Tibial artery (tissue), 4 donors: ENCODE measurements at regions not wholly inside any gene's neighbourhood (a gene's known extent, or its start where the extent isn't known, plus 50 kb on each side); places are given as distances from the start of the nearest gene placed in this dataset.

Experiments
- DNase-seq, 2 donors: peaks; one replicate each; pipeline ENCODE4 v3.0.0-alpha.2; 2019
- H3K27ac ChIP-seq, 2 donors: fragments of 200-600 bp; sonication (generic) in 1 of 2; 1 replicate in 1 of 2; 2 replicates in 1 of 2; pipeline ENCODE4 v1.5.1; 2018 to 2019; ENCODE audit warnings: mild to moderate bottlenecking in 1 of 2
- H3K27me3 ChIP-seq, 2 donors: fragments of 200-600 bp; sonication (generic) in 1 of 2; one replicate each; pipeline versions ENCODE4 v1.5.1 to v1.6.0; 2016 to 2019
- H3K36me3 ChIP-seq, 3 donors: fragments of 200-600 bp; sonication (generic) in 2 of 3; one replicate each; pipeline ENCODE4 v1.5.1; 2016 to 2019; ENCODE audit warnings: mild to moderate bottlenecking in 2 of 3
- H3K4me1 ChIP-seq, 4 donors: fragments of 200-600 bp; sonication (generic) in 2 of 4; 1 replicate in 3 of 4; 2 replicates in 1 of 4; pipeline ENCODE4 v1.5.1; 2016 to 2019
- H3K4me3 ChIP-seq, 2 donors: fragments of 200-600 bp; sonication (generic) in 1 of 2; 1 replicate in 1 of 2; 2 replicates in 1 of 2; pipeline ENCODE4 v1.5.1; 2018 to 2019; ENCODE audit warnings: mild to moderate bottlenecking in 2 of 2
- H3K9me3 ChIP-seq, 3 donors: fragments of 200-600 bp; sonication (generic) in 1 of 3; one replicate each; pipeline ENCODE4 v1.5.1; 2016 to 2019
- intact Hi-C: fragments of 100-400 bp; cut with DNase I; formaldehyde crosslinking; loops from one replicate; pipeline ENCODE4 v1.15.0; 2023; ENCODE audit warnings: low total_unique reads
- TF ChIP-seq, protein P1 (sequence below), 2 experiments: fragments of 200-600 bp in 1 of 2; fragments of 450-650 bp in 1 of 2; IDR thresholded peaks; one replicate each; pipeline ENCODE4 v1.5.1; 2017 to 2019; ENCODE audit warnings: antibody characterized with exemption in 2 of 2, mild to moderate bottlenecking in 1 of 2, moderate library complexity in 1 of 2

DNA sequence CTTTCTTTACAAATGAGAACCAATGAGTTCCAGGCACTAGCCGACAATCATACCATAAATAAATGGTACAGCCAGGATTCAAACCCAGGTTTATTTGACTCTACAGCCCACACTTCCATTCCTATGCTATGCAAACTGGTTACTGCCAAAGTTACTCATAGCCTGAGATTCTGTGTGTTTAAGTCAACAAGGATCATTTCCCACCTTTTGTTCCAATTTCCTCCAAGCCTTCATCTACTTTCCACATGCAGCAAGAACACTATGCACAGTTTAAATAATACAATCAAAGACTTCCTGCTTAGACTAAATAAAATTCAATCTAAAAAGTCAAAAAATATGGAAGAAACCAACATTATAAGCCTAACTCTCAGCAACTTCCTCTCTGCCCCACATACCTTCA, 59.2 kb upstream of the KLF12 start:
- DNase-seq: no peak
- Histone ChIP-seq H3K36me3 (no peaks in the 10 kb centered on the region), H3K9me3 (no peaks in the 10 kb centered on the region), H3K27ac (no peak overlapping the region), H3K4me3 (no peak overlapping the region), H3K4me1 (no peaks in the 10 kb centered on the region), H3K27me3 (no peaks in the 10 kb centered on the region)
- intact Hi-C loops: no loop called here
- TF ChIP-seq, protein P1, sequence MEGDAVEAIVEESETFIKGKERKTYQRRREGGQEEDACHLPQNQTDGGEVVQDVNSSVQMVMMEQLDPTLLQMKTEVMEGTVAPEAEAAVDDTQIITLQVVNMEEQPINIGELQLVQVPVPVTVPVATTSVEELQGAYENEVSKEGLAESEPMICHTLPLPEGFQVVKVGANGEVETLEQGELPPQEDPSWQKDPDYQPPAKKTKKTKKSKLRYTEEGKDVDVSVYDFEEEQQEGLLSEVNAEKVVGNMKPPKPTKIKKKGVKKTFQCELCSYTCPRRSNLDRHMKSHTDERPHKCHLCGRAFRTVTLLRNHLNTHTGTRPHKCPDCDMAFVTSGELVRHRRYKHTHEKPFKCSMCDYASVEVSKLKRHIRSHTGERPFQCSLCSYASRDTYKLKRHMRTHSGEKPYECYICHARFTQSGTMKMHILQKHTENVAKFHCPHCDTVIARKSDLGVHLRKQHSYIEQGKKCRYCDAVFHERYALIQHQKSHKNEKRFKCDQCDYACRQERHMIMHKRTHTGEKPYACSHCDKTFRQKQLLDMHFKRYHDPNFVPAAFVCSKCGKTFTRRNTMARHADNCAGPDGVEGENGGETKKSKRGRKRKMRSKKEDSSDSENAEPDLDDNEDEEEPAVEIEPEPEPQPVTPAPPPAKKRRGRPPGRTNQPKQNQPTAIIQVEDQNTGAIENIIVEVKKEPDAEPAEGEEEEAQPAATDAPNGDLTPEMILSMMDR (IDR thresholded peaks at IDR 0.05): no peak

DNA sequence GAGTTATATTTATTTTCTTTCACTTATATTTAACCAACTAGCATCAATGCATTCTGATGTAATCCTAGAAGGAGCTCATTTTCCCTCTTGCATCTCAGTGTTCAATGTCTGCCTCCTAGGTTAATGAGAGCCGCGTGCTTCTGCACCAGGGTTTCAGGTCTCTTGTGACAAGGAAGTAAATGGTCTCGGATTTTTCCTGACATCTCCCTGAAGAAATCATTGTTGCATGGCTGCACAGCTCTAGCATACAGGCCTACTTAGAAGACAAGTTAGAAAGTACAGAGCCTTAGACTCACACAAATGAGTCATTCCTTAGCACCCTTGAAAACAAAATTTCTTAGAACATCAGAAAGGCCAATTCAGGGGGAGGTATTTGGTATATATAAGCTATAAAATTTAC, 57.2 kb upstream of the KLF12 start:
- TF ChIP-seq, protein P1 (IDR thresholded peaks at IDR 0.05): no peak
- Histone ChIP-seq H3K9me3 (no peaks in the 10 kb centered on the region), H3K36me3 (no peaks in the 10 kb centered on the region), H3K27me3 (no peaks in the 10 kb centered on the region), H3K4me3 (no peak overlapping the region), H3K4me1 (no peaks in the 10 kb centered on the region), H3K27ac (no peak overlapping the region)
- intact Hi-C loops: no loop called here
- DNase-seq: no peak

DNA sequence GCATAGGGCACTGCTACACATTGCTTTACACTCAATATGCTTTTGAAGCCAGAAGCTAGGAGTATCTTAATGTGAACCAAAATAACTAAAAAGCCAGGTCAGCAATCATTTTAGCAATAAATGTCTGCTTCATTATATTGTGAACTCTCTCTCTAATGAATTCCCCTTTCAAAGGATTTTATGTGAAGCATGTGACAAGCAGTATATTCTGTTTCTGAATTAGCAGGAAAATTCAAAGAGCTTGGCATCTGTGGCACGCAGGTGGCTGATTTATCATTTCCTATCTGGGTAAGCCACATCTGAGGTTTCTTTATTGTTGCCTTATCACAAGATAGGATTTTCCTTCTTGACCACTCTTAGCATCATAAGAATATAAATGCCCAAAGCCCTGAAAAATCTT, 56.8 kb upstream of the KLF12 start:
- H3K36me3 ChIP-seq: no peaks in the 10 kb centered on the region
- H3K4me3 ChIP-seq: no peak overlapping the region
- TF ChIP-seq, protein P1 (IDR thresholded peaks at IDR 0.05): no peak
- intact Hi-C loops: no loop called here
- H3K4me1 ChIP-seq: no peaks in the 10 kb centered on the region
- no peak for DNase-seq
- H3K27ac ChIP-seq: no peak overlapping the region
- H3K27me3 ChIP-seq: no peaks in the 10 kb centered on the region
- no peaks in the 10 kb centered on the region for H3K9me3 ChIP-seq

DNA sequence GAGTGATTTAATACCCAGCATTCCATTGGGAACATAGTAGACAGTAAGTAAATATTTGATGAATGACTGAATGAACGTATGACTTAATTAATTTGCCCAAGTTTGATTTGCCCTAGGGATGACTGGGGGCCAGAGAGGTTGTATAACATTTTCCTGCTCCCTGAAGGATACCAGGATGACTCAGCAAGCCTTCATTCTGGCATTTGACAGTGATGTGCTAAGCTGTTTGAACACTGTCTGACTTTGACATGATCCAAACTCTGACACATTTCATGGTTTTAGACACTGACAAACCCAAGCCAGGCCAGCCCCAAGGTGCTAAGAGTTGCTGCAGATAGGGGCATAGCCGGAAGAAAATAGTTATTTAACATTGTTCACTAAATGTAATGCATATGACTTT, 53.4 kb upstream of the KLF12 start:
- DNase-seq: no peak
- Histone ChIP-seq H3K27ac (no peak overlapping the region), H3K36me3 (no peaks in the 10 kb centered on the region), H3K27me3 (no peaks in the 10 kb centered on the region), H3K4me1 (no peaks in the 10 kb centered on the region), H3K9me3 (no peaks in the 10 kb centered on the region), H3K4me3 (no peak overlapping the region)
- TF ChIP-seq, protein P1 (IDR thresholded peaks at IDR 0.05): no peak
- intact Hi-C loops: no loop called here

DNA sequence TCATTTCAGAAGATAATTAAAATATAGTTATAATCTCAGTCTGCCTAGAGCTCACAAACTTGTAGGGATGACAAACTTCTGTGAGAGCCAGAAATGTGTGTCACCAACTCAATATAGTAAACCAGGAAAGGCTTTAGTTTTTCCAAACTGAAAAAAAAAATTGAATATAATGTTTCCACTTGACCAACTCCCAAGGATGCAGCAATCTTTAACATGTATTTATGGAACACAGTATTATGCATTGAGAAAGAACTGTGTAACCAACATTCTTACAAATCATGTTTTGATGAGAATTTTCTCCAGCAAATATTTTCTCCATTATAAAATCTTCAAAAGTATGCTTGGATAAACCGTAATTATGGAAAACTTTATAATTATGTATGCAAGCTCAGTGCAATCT, 50.1 kb upstream of the KLF12 start:
- intact Hi-C loops: no loop called here
- no peaks in the 10 kb centered on the region for H3K9me3 ChIP-seq
- no peak for DNase-seq
- no peak overlapping the region for H3K4me3 ChIP-seq
- no peaks in the 10 kb centered on the region for H3K27me3 ChIP-seq
- no peak overlapping the region for H3K27ac ChIP-seq
- no peaks in the 10 kb centered on the region for H3K36me3 ChIP-seq
- TF ChIP-seq, protein P1 (IDR thresholded peaks at IDR 0.05): no peak
- no peaks in the 10 kb centered on the region for H3K4me1 ChIP-seq
